Endothelial cell of umbilical vein (primary cell): ENCODE measurements at regions not wholly inside any gene's neighbourhood (a gene's known extent, or its start where the extent isn't known, plus 50 kb on each side); places are given as distances from the start of the nearest gene placed in this dataset.

Experiments
- BruUV-seq: library from RNA; stranded (reverse); fragments of 400-500 nt; replicated peaks from 2 replicates; lab custom pipeline; 2021; lab: Mats Ljungman, UMichigan
- CTCF ChIA-PET: fragments of 300-600, 350-600 bp; sonication (Branson Sonifier 250); formaldehyde crosslinking; loops from one replicate; lab custom pipeline; 2021; ENCODE audit warnings: antibody characterized with exemption, inconsistent platforms; lab: Charles Lee
- POLR2A ChIA-PET: fragments of 300-600, 350-600 bp; sonication (Branson Sonifier 250); formaldehyde crosslinking; loops from one replicate; lab custom pipeline; 2021; ENCODE audit warnings: antibody characterized with exemption, inconsistent platforms; lab: Charles Lee
- DNase-seq: peaks from one replicate; pipeline ENCODE4 v3.0.0-alpha.2; 2011; ENCODE audit warnings: low read depth, low spot score
- FAIRE-seq: peaks from 2 replicates; lab custom pipeline; 2011; peaks lifted over from hg19 to GRCh38; lab: Jason Lieb, UNC
- H2AFZ ChIP-seq: 2 replicates; pipeline ENCODE4 v1.6.0; 2012; ENCODE audit warnings: low read depth, low read length, control low read depth, inconsistent platforms
- H3K27ac ChIP-seq: 2 replicates; pipeline ENCODE4 v1.5.1; 2011; ENCODE audit warnings: low read depth, mild to moderate bottlenecking, control low read depth, low read length, moderate library complexity; ENCODE audit not compliant: insufficient read depth
- H3K27me3 ChIP-seq, 2 experiments: 2 replicates each; pipeline versions ENCODE4 v1.6.0 to v1.6.1; 2011; ENCODE audit warnings: low read length in 2 of 2, mixed read lengths in 1 of 2; ENCODE audit not compliant: control insufficient read depth in 2 of 2, insufficient read depth in 2 of 2
- H3K36me3 ChIP-seq, 2 experiments: 2 replicates in 1 of 2; 3 replicates in 1 of 2; pipeline ENCODE4 v1.5.1; 2011; ENCODE audit warnings: low read length in 2 of 2, mild to moderate bottlenecking in 1 of 2, moderate library complexity in 1 of 2; ENCODE audit not compliant: control insufficient read depth in 2 of 2, insufficient read depth in 2 of 2; ENCODE audit errors: extremely low read depth in 1 of 2
- H3K4me1 ChIP-seq: 3 replicates; pipeline ENCODE4 v1.5.1; 2011; ENCODE audit warnings: mild to moderate bottlenecking, low read length; ENCODE audit not compliant: control insufficient read depth, insufficient read depth; ENCODE audit errors: extremely low read depth
- H3K4me2 ChIP-seq: 2 replicates; pipeline ENCODE4 v1.6.1; 2011; ENCODE audit warnings: low read length, control low read depth, mixed read lengths; ENCODE audit not compliant: insufficient read depth
- H3K4me3 ChIP-seq, 3 experiments: fragments of 200-600 bp in 1 of 3; sonication (generic), shearing (Covaris generic) in 1 of 3; replicated peaks in 1 of 3; 2 replicates each; pipeline ENCODE4 v1.5.1; 2011 to 2016; ENCODE audit warnings: control low read depth in 3 of 3, low read length in 3 of 3, mild to moderate bottlenecking in 2 of 3, inconsistent platforms in 1 of 3, low read depth in 1 of 3, moderate library complexity in 1 of 3; ENCODE audit not compliant: insufficient read depth in 1 of 3
- H3K79me2 ChIP-seq: 2 replicates; pipeline ENCODE4 v1.6.0; 2012; ENCODE audit warnings: low read length, inconsistent platforms; ENCODE audit not compliant: control insufficient read depth, insufficient read depth
- H3K9ac ChIP-seq: replicated peaks from 2 replicates; pipeline ENCODE3; 2011; ENCODE audit warnings: low read length, control low read depth; ENCODE audit not compliant: insufficient read depth; ENCODE audit errors: extremely low read depth
- H3K9me1 ChIP-seq: replicated peaks from 3 replicates; pipeline ENCODE4 v1.6.0; 2011; ENCODE audit warnings: mild to moderate bottlenecking, low read length; ENCODE audit not compliant: control insufficient read depth, insufficient read depth; ENCODE audit errors: extremely low read depth
- H3K9me3 ChIP-seq: replicated peaks from 2 replicates; pipeline ENCODE4 v1.5.1; 2012; ENCODE audit warnings: low read length, inconsistent platforms; ENCODE audit not compliant: control insufficient read depth, insufficient read depth
- H4K20me1 ChIP-seq: replicated peaks from 2 replicates; pipeline ENCODE3; 2011; ENCODE audit warnings: mild to moderate bottlenecking, low read length; ENCODE audit not compliant: control insufficient read depth, insufficient read depth; ENCODE audit errors: extremely low read depth
- EZH2 ChIP-seq: IDR thresholded peaks from 2 replicates; pipeline ENCODE4 v1.6.1; 2012; ENCODE audit warnings: borderline replicate concordance, low read depth, mild to moderate bottlenecking, moderate library complexity, low read length, inconsistent platforms; ENCODE audit not compliant: severe bottlenecking
- FOS ChIP-seq: IDR thresholded peaks from 2 replicates; pipeline ENCODE4 v1.6.1; 2011; ENCODE audit warnings: mild to moderate bottlenecking, low read length, moderate library complexity, borderline replicate concordance; ENCODE audit not compliant: insufficient read depth
- GATA2 ChIP-seq: IDR thresholded peaks from 2 replicates; pipeline ENCODE4 v1.7.0; 2011; ENCODE audit warnings: low read depth, mild to moderate bottlenecking, moderate library complexity, mixed read lengths, low read length; ENCODE audit not compliant: insufficient read length, insufficient read depth
- JUN ChIP-seq: IDR thresholded peaks from 2 replicates; pipeline ENCODE4 v1.6.1; 2011; ENCODE audit warnings: borderline replicate concordance, low read depth; ENCODE audit not compliant: insufficient read length, insufficient read depth
- MYC ChIP-seq: IDR thresholded peaks from one replicate; pipeline ENCODE4 v1.6.1; 2011; ENCODE audit warnings: mild to moderate bottlenecking, low read depth, low read length
- POLR2A ChIP-seq: IDR thresholded peaks from 2 replicates; pipeline ENCODE4 v1.6.1; 2012; ENCODE audit warnings: low read depth, mild to moderate bottlenecking, control low read depth, low read length
- POLR2AphosphoS5 ChIP-seq: IDR thresholded peaks from 2 replicates; pipeline ENCODE4 v1.6.1; 2012; ENCODE audit warnings: low read depth, mild to moderate bottlenecking, control low read depth, low read length, moderate library complexity; ENCODE audit not compliant: insufficient read depth
- dilution Hi-C: fragments of 300-500 bp; cut with MboI; formaldehyde crosslinking; loops from one replicate; pipeline ENCODE4 v1.15.0; 2019; ENCODE audit warnings: low sequenced_read_pairs; ENCODE audit not compliant: extremely low pct_ligation_motif_present
- intact Hi-C: fragments of 100-400 bp; cut with micrococcal nuclease; formaldehyde crosslinking; loops from one replicate; pipeline ENCODE4 v1.10.0; 2022
- TF ChIP-seq, protein P1 (sequence below), 2 donors: IDR thresholded peaks; 1 replicate in 1 of 2; 2 replicates in 1 of 2; pipeline ENCODE4 v1.5.1; 2011; ENCODE audit warnings: low read length in 2 of 2, mild to moderate bottlenecking in 2 of 2, moderate library complexity in 2 of 2, control low read depth in 1 of 2, inconsistent platforms in 1 of 2, low read depth in 1 of 2; ENCODE audit not compliant: insufficient read depth in 1 of 2; ENCODE audit errors: extremely low read depth in 1 of 2
- TF ChIP-seq, protein P2 (sequence below): IDR thresholded peaks from 2 replicates; pipeline ENCODE4 v1.6.1; 2011; ENCODE audit not compliant: insufficient read depth, insufficient read length

DNA sequence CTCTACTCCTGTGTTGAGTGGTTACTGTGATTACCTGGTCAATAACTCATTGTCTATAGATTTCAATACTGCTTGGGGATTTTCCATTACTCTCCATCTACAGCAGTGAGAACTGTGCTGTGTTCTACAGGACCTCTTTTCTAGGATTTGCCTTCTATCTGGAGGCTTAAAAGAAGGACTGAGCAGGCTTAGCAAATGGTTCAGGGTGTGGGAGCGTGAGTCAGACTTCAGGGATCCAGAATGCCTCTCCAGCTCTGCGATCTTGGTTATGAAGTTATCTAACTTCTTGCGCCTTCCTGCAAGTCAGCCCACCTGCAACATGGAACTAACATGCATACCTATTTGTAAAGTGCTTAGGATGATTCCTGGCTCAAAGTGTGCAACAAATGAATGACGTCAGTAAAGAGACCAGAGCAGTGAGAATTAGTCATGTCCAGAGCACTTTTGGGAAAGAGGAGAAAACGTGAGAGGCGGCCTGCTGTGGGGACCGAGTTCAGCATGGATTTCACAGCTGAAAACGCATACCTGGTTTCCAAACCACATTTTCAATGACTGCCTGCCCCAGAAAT lies 610.1 kb upstream of the CDH4 start:
- Histone ChIP-seq H2AFZ (no peak overlapping the region), H3K9me3 (peaks cover 12% of the 10 kb centered on the region), H3K4me2 (no peak overlapping the region), H3K36me3 (no peaks in the 10 kb centered on the region), H3K9ac (no peak overlapping the region), H3K27ac (no peak overlapping the region), H3K9me1 (no peaks in the 10 kb centered on the region), H3K4me3 (no peak overlapping the region), H3K79me2 (no peaks in the 10 kb centered on the region), H3K4me1 (no peaks in the 10 kb centered on the region), H3K27me3 (no peaks in the 10 kb centered on the region), H4K20me1 (no peaks in the 10 kb centered on the region)
- DNase-seq: no peak
- no TSS peak for BruUV-seq
- FAIRE-seq: no peak
- TF ChIP-seq, protein P1, sequence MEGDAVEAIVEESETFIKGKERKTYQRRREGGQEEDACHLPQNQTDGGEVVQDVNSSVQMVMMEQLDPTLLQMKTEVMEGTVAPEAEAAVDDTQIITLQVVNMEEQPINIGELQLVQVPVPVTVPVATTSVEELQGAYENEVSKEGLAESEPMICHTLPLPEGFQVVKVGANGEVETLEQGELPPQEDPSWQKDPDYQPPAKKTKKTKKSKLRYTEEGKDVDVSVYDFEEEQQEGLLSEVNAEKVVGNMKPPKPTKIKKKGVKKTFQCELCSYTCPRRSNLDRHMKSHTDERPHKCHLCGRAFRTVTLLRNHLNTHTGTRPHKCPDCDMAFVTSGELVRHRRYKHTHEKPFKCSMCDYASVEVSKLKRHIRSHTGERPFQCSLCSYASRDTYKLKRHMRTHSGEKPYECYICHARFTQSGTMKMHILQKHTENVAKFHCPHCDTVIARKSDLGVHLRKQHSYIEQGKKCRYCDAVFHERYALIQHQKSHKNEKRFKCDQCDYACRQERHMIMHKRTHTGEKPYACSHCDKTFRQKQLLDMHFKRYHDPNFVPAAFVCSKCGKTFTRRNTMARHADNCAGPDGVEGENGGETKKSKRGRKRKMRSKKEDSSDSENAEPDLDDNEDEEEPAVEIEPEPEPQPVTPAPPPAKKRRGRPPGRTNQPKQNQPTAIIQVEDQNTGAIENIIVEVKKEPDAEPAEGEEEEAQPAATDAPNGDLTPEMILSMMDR (IDR thresholded peaks at IDR 0.05; ENCODE audit: extremely low read depth in 1 of 2, insufficient read depth in 1 of 2, low read depth in 1 of 2, low read length in 2 of 2): no peak
- TF ChIP-seq EZH2 (no peak), MYC (no peak), POLR2A (no peak), JUN (no peak), POLR2AphosphoS5 (no peak), GATA2 (no peak), FOS (no peak)
- TF ChIP-seq, protein P2, sequence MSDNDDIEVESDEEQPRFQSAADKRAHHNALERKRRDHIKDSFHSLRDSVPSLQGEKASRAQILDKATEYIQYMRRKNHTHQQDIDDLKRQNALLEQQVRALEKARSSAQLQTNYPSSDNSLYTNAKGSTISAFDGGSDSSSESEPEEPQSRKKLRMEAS: no peak
- dilution Hi-C loops (no loop called here), intact Hi-C loops (no loop called here)
- POLR2A ChIA-PET: no interaction called here
- CTCF ChIA-PET: no interaction called here
